Memory B cell (primary cell): ENCODE measurements at regions not wholly inside any gene's neighbourhood (a gene's known extent, or its start where the extent isn't known, plus 50 kb on each side); places are given as distances from the start of the nearest gene placed in this dataset.

Experiments used
- ATAC-seq: fragments of 150-1000 bp; cut with Tn5 transposase; 2 replicates; pipeline ENCODE4 v1.10.0; 2021; ENCODE audit warnings: low read depth, mild to moderate bottlenecking, moderate library complexity
- DNase-seq, 2 donors: peaks; one replicate each; pipeline ENCODE4 v3.0.0; 2022; ENCODE audit warnings: low spot score in 2 of 2
- H3K27ac Mint-ChIP-seq: one replicate; pipeline ENCODE4 v1.8.0; 2022; ENCODE audit warnings: mild to moderate bottlenecking, moderate library complexity, mixed read lengths
- H3K27me3 Mint-ChIP-seq: one replicate; pipeline ENCODE4 v1.8.0; 2022; ENCODE audit warnings: mixed read lengths
- H3K36me3 Mint-ChIP-seq: one replicate; pipeline ENCODE4 v1.8.0; 2022; ENCODE audit warnings: mild to moderate bottlenecking, mixed read lengths
- H3K4me1 Mint-ChIP-seq: one replicate; pipeline ENCODE4 v1.8.0; 2022; ENCODE audit warnings: mixed read lengths
- H3K4me3 Mint-ChIP-seq: one replicate; pipeline ENCODE4 v1.8.0; 2022; ENCODE audit warnings: mild to moderate bottlenecking, moderate library complexity, mixed read lengths
- H3K9me3 Mint-ChIP-seq: one replicate; pipeline ENCODE4 v1.8.0; 2022; ENCODE audit warnings: mixed read lengths

DNA sequence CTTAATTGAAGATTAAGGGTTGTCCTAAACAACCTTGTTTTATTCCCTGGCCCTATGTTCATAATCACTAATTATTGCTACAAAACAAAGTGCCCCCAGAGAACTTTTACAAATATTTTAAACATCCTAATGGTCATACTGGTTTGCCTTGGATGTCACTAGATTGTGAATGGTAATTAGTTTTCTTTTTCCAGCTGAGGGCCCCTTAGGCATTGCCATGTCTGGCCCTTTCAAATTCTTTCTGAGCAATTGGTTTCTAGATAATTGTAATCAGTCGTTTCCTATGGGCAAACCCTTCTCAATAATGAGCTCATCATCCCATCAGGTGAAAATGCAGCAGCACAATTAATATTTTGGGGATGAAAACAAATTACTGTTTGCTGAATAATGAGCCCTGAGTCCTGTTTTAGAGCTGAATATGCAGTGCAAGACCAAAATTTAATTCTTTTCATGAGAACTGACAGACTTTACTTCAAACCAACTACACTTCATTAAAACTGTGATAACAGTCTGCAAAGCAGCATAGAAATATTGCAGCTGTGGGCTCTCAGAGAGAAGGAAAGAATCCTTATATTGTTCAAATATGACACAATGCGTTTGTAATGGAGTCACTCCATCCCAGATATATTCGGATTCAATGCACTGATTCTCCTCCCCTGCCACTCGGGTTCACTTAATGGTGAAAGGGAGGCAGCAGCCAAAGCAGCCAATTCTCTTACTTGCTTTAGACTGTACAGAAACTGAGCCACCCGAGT lies 67.7 kb upstream of the ARHGAP5 start:
- Mint-ChIP-seq H3K4me3 (no peak overlapping the region), H3K27me3 (peaks cover 4% of the 10 kb centered on the region), H3K36me3 (no peaks in the 10 kb centered on the region), H3K4me1 (peaks cover 4% of the 10 kb centered on the region), H3K9me3 (no peaks in the 10 kb centered on the region), H3K27ac (no peak overlapping the region)
- no peak for DNase-seq
- ATAC-seq: no peak

DNA sequence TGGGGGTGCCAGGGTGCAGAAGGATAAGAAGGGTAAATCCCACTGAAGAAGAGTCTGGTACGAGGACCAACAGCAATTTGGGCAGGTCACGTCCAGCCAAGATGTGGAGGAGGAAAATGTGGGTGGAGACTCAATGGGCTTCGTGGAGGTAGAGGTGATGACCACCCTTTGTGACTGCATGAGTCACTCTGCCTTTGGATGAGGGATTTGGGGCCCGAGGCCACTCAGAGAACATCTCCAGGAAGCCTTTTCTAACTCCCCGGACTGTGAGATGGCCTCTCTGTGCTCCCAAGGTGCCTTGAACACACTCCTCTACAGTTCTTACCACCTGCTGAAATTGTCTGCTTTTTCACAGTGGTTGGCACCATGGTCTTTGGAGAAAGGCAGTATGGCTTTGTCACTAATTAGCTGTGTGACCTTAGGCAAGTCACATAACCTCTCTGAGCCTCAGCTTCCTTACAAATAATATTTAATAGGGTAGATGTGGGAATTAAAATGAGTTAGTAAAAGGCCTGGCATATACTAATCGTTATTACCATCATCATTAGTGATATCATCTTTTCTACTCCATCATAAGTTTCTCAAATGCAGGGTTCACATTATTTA lies 67.0 kb upstream of the ARHGAP5 start:
- no peak for ATAC-seq
- H3K9me3 Mint-ChIP-seq: no peaks in the 10 kb centered on the region
- H3K4me1 Mint-ChIP-seq: peaks cover 4% of the 10 kb centered on the region
- no peaks in the 10 kb centered on the region for H3K36me3 Mint-ChIP-seq
- no peak overlapping the region for H3K4me3 Mint-ChIP-seq
- no peak for DNase-seq
- H3K27ac Mint-ChIP-seq: no peak overlapping the region
- peaks cover 4% of the 10 kb centered on the region for H3K27me3 Mint-ChIP-seq

DNA sequence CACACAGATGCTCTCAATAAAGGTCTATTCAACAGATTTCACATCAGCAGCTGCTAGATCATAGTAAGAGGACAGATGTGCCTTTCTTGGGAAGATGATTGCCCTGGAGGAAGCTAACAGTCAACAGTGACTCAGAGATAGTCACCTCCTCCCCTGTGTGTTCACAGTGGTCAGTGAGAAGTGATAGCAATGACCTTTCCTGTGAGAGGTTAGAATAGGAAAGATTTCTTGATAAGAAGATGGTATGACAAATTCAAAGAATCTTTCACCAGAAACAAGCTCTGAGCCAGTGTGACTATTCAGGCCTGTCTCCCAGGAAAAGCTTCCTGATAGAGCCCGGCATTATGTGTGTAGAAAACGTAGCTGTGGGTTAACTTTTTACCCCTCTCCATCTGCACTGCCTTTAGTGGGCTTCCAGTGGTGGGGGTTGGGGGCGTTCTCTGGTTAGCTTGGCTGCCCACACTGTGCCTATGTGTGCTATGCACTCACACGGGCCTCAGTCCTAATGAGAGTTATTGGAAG lies 66.4 kb upstream of the ARHGAP5 start:
- peaks cover 4% of the 10 kb centered on the region for H3K4me1 Mint-ChIP-seq
- no peak for ATAC-seq
- no peak for DNase-seq
- no peak overlapping the region for H3K4me3 Mint-ChIP-seq
- no peaks in the 10 kb centered on the region for H3K9me3 Mint-ChIP-seq
- H3K36me3 Mint-ChIP-seq: no peaks in the 10 kb centered on the region
- peaks cover 4% of the 10 kb centered on the region for H3K27me3 Mint-ChIP-seq
- H3K27ac Mint-ChIP-seq: no peak overlapping the region

DNA sequence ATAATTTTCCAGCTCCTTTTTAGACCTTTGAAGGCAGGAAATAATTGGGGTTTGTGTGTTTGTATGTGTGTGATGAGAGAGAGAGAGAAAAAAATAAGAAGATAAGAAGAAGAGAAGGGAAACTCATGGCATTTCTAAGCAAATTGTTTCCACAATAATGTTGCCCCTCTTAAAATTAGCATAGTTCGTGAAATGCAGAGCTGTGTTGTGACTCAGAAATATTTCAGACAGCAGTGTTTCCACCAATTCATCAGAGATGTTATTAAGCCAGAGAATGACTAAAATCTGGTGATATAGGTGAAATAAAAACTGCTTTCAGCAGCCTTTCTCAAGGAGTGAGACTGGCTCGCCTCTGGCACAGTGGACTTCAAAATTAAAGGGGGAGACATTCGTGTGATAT lies 65.9 kb upstream of the ARHGAP5 start:
- DNase-seq (no peak), ATAC-seq (no peak)
- no peaks in the 10 kb centered on the region for H3K36me3 Mint-ChIP-seq
- no peak overlapping the region for H3K4me3 Mint-ChIP-seq
- H3K27ac Mint-ChIP-seq: no peak overlapping the region
- peaks cover 4% of the 10 kb centered on the region for H3K27me3 Mint-ChIP-seq
- peaks cover 4% of the 10 kb centered on the region for H3K4me1 Mint-ChIP-seq
- H3K9me3 Mint-ChIP-seq: no peaks in the 10 kb centered on the region

DNA sequence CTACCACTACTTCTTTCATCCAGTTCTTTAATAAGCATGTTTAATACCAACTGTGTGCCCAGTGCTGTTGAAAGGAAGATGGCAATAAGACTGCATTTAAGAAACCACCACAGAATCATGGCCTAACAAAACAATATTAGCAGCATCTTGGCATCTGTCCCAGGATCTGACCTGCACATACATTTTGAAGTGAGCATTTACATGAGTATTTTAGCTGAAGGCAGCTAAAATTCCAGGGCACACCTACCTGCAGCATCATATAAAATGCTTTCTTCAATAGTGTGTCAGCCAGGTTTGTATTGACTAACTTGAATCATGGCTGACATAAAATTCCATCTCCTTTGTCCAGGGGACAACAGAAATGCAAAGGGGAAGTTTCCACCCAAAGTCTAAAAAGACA lies 65.0 kb upstream of the ARHGAP5 start:
- H3K27me3 Mint-ChIP-seq: peaks cover 6% of the 10 kb centered on the region
- no peaks in the 10 kb centered on the region for H3K36me3 Mint-ChIP-seq

DNA sequence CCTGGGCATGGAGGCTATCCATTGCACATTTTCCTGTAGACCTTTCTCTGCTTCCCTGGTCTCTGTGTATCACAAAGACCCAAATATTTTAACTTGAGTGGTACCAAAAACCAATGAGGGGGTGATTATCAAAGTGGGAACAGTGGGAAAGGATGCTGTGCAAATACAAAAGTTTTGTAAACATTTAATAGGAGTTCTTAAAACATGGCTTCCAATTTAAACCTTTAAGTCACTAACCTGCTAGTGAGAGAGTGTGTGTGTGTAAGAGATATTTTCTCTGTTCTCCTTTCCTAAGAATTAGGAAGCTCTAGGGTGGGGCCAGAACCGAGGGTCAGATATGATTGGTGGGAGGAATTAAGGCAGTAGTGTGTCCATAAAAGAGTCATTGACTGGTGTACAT lies 64.5 kb upstream of the ARHGAP5 start:
- peaks cover 6% of the 10 kb centered on the region for H3K27me3 Mint-ChIP-seq
- no peak overlapping the region for H3K4me3 Mint-ChIP-seq
- ATAC-seq (no peak), DNase-seq (no peak)
- no peaks in the 10 kb centered on the region for H3K9me3 Mint-ChIP-seq
- H3K27ac Mint-ChIP-seq: no peak overlapping the region
- peaks cover 4% of the 10 kb centered on the region for H3K4me1 Mint-ChIP-seq
- no peaks in the 10 kb centered on the region for H3K36me3 Mint-ChIP-seq

More for the DNA sequence above, 65.0 kb upstream of the ARHGAP5 start:
- Mint-ChIP-seq H3K9me3 (no peaks in the 10 kb centered on the region), H3K4me1 (peaks cover 4% of the 10 kb centered on the region), H3K27ac (no peak overlapping the region), H3K4me3 (no peak overlapping the region)
- DNase-seq (no peak), ATAC-seq (no peak)

DNA sequence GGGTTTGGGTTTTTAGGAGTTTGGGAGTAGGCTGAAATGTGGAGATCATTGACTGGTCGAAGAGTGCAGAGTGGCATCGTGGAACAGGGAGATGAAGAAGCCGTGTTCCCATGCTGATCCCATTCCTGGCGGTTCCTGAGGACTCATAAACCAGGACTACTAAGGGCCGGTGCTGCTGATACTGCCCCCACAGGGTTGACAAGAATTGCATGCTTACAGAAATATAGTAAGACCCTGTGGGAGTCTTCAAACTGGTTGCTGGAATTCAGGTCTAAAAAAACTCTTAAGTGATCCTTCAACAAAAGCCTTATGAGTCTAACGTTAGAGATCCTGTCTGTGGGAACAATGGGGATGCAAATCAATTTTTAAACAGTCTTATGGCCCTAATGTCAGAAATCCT lies 64.0 kb upstream of the ARHGAP5 start:
- peaks cover 6% of the 10 kb centered on the region for H3K27me3 Mint-ChIP-seq
- DNase-seq (no peak), ATAC-seq (no peak)
- H3K4me3 Mint-ChIP-seq: no peak overlapping the region
- no peaks in the 10 kb centered on the region for H3K36me3 Mint-ChIP-seq
- no peak overlapping the region for H3K27ac Mint-ChIP-seq
- H3K4me1 Mint-ChIP-seq: peaks cover 2% of the 10 kb centered on the region
- no peaks in the 10 kb centered on the region for H3K9me3 Mint-ChIP-seq

DNA sequence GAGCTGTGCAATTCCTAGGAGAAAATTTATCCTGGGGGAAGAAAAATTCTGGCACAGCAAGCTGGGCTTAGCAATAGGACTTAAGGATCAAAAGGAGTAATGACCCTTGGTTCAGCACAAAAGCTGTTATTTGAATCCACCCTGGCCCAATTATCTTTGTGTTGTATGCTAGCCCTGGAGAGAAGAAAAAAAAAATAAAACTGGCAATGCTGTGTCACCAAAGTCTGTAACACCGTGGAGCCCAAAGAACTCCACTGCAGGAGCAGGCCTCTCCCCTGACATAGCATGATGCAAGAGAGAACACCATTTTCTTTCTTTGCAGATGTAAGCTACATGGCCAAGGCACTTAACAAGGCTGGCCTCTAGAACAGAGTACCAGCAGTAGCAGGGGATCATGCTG lies 63.0 kb upstream of the ARHGAP5 start:
- no peak for DNase-seq
- no peaks in the 10 kb centered on the region for H3K4me1 Mint-ChIP-seq
- no peaks in the 10 kb centered on the region for H3K9me3 Mint-ChIP-seq
- H3K27ac Mint-ChIP-seq: no peak overlapping the region
- H3K4me3 Mint-ChIP-seq: no peak overlapping the region
- H3K36me3 Mint-ChIP-seq: no peaks in the 10 kb centered on the region
- no peak for ATAC-seq
- peaks cover 6% of the 10 kb centered on the region for H3K27me3 Mint-ChIP-seq

DNA sequence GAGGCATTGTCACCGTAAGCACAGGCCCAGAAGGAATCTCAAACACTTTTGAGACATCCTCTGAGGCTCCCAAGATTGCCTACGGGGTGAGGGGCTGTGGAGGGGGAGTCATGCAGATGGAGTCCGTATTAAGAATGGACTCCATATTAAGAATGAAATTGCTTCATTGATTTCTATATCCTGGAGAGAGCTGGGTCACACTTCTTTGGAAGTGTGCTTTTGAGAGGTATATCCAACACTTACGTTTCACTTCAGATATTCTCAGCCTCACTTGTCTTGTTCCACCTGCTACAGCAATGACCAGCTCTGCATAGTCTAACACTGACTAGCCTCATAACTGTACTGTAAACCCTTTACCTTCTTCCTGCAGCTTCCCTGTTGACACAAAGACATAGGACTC lies 62.6 kb upstream of the ARHGAP5 start:
- Mint-ChIP-seq H3K9me3 (no peaks in the 10 kb centered on the region), H3K36me3 (no peaks in the 10 kb centered on the region), H3K4me1 (no peaks in the 10 kb centered on the region), H3K27me3 (peaks cover 6% of the 10 kb centered on the region), H3K4me3 (no peak overlapping the region), H3K27ac (no peak overlapping the region)
- DNase-seq (no peak), ATAC-seq (no peak)

DNA sequence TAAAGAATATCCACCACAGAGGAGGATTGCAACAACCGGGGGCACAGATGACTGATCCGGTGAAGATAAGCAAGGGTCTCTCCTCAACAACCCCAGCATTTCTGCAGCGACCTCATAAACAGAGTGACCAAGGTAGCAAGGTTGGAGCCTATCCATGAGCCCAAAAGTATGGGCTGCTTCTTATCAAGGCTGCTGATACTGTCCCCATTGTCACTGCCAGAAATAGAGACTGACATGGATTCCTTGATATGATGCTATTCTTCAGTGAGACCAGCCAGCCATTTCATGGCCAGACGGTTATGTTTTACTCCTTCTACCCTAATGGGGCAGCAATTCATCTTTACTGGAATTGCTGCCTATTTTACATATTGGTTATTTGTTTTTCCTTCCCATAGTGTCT lies 61.9 kb upstream of the ARHGAP5 start:
- no peaks in the 10 kb centered on the region for H3K9me3 Mint-ChIP-seq
- no peak for ATAC-seq
- H3K27ac Mint-ChIP-seq: no peak overlapping the region
- H3K36me3 Mint-ChIP-seq: no peaks in the 10 kb centered on the region
- no peak overlapping the region for H3K4me3 Mint-ChIP-seq
- H3K4me1 Mint-ChIP-seq: no peaks in the 10 kb centered on the region
- H3K27me3 Mint-ChIP-seq: peaks cover 6% of the 10 kb centered on the region
- DNase-seq: no peak

DNA sequence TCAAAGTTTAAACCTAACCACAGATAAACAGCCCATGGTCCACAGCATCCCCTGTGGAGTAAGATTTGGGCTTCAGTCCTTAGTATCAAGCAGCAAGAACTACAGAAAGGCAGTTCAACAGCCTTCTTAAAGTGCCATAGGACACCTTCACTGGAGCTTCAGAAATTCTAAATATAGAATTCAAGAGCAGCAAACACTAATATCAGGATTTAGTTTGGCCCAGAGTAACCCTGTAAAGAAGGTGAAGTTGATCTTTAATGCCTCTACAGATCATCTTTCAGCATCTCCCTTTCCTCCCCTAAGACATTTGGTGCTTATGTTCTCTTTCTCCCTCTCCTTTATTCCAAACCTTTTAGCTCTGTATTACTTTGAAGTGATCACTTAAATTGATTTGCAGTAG lies 59.5 kb upstream of the ARHGAP5 start:
- DNase-seq: no peak
- Mint-ChIP-seq H3K9me3 (peaks cover 2% of the 10 kb centered on the region), H3K4me3 (no peak overlapping the region), H3K27me3 (peaks cover 6% of the 10 kb centered on the region), H3K4me1 (no peaks in the 10 kb centered on the region), H3K36me3 (no peaks in the 10 kb centered on the region), H3K27ac (no peak overlapping the region)
- ATAC-seq: no peak

DNA sequence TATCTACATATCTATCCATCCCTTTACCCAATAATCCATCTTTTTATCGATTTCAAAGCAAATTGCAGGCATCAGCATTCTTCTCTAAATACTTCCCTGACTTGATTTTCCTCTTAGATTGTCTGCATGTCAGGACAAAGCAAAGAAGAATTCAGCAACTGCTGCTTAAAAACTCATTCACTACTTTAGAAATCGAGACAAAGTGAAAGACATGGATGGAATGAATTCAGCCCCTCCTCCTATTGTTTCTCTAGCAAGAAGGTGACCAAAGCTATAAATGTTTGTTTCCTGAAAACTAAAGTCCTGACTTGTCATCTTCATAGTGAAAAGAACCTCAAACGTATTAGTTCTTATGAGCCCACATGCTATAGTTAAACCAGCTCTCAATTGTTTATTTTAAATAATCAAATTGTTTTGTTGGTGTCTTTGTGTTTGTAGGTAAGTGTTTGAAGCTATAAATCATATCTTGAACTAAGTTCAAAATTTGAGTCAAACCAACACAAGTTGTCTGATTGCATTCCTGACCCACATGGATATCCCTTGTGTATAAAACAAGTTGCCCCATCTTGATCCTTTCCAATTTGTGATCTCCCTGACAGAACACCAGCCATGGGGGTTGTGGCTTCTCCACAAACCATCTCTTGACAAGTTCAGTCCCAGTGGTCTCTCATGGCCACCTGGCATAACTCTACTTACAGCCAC lies 58.6 kb upstream of the ARHGAP5 start:
- H3K4me3 Mint-ChIP-seq: no peak overlapping the region
- H3K9me3 Mint-ChIP-seq: peaks cover 2% of the 10 kb centered on the region
- H3K27ac Mint-ChIP-seq: no peak overlapping the region
- H3K27me3 Mint-ChIP-seq: peaks cover 2% of the 10 kb centered on the region
- no peaks in the 10 kb centered on the region for H3K4me1 Mint-ChIP-seq
- ATAC-seq (no peak), DNase-seq (no peak)
- no peaks in the 10 kb centered on the region for H3K36me3 Mint-ChIP-seq

DNA sequence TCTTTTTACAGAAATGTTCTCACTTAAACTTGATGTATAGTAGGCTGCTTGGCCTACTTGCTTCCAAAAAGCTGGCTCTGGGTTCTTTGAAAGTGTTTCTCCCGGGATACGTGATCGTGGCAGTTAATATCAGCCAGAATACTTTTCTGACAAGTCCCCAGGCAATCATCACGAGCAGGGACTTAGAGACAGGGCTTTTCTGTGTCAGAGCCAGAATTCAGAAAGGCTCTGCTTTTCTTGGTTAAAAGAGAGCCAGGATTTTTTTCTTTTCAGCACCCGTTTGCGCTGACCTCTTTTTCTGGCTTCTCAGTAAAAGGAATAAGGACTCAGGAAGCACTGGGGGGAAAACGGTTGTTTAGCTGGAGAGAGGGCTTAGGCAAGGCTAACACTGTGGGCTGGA lies 57.8 kb upstream of the ARHGAP5 start:
- H3K27me3 Mint-ChIP-seq: peaks cover 2% of the 10 kb centered on the region

DNA sequence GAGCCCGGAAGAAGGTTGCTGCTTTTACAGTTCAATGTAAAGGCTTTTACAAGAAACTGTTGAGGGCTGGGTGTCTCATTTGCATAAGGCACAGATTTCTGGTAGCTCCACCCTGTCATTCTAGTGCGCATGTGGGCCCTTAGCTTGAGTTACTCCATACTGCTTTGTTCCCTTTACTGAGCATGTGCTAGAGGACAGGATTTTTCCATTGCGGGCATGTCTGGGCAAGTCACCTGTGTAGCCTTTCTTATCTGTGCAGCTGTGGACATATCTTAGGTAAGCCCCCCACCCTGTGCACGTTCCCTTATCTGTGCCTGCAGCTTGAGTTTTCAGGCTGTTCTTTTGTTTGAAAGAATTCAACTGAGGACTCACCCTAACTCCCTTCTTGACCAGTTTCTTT lies 56.2 kb upstream of the ARHGAP5 start:
- peaks cover 2% of the 10 kb centered on the region for H3K27me3 Mint-ChIP-seq
- no peak overlapping the region for H3K27ac Mint-ChIP-seq
- H3K9me3 Mint-ChIP-seq: peaks cover 2% of the 10 kb centered on the region
- no peaks in the 10 kb centered on the region for H3K36me3 Mint-ChIP-seq
- ATAC-seq (no peak), DNase-seq (no peak)
- no peaks in the 10 kb centered on the region for H3K4me1 Mint-ChIP-seq
- H3K4me3 Mint-ChIP-seq: no peak overlapping the region

More for the DNA sequence above, 57.8 kb upstream of the ARHGAP5 start:
- Mint-ChIP-seq H3K27ac (no peak overlapping the region), H3K4me1 (no peaks in the 10 kb centered on the region), H3K4me3 (no peak overlapping the region), H3K36me3 (no peaks in the 10 kb centered on the region), H3K9me3 (peaks cover 2% of the 10 kb centered on the region)
- no peak for ATAC-seq
- no peak for DNase-seq
